Stimulated activated effector memory CD8-positive, alpha-beta T cell treated with anti-CD3 and anti-CD28 coated beads, Interleukin-12 subunit alpha, Interleukin-12 subunit beta, amount 100 ng/mL, for 72 hours (primary cell): ENCODE measurements at regions not wholly inside any gene's neighbourhood (a gene's known extent, or its start where the extent isn't known, plus 50 kb on each side); places are given as distances from the start of the nearest gene placed in this dataset.

Experiments used
- ATAC-seq: fragments of 150-1000 bp; cut with Tn5 transposase; 2 replicates; pipeline ENCODE4 v1.10.0; 2021
- DNase-seq, 2 donors: peaks; one replicate each; pipeline ENCODE4 v3.0.0; 2021 to 2022; ENCODE audit warnings: low spot score in 2 of 2
- H3K27ac Mint-ChIP-seq: one replicate; pipeline ENCODE4 v1.8.0; 2022; ENCODE audit warnings: mild to moderate bottlenecking, mixed read lengths
- H3K36me3 Mint-ChIP-seq: one replicate; pipeline ENCODE4 v1.8.0; 2022; ENCODE audit warnings: mild to moderate bottlenecking, mixed read lengths
- H3K4me1 Mint-ChIP-seq: one replicate; pipeline ENCODE4 v1.8.0; 2022; ENCODE audit warnings: mixed read lengths
- H3K4me3 Mint-ChIP-seq: one replicate; pipeline ENCODE4 v1.8.0; 2022; ENCODE audit warnings: mild to moderate bottlenecking, mixed read lengths
- H3K9me3 Mint-ChIP-seq: one replicate; pipeline ENCODE4 v1.8.0; 2022; ENCODE audit warnings: mixed read lengths

DNA sequence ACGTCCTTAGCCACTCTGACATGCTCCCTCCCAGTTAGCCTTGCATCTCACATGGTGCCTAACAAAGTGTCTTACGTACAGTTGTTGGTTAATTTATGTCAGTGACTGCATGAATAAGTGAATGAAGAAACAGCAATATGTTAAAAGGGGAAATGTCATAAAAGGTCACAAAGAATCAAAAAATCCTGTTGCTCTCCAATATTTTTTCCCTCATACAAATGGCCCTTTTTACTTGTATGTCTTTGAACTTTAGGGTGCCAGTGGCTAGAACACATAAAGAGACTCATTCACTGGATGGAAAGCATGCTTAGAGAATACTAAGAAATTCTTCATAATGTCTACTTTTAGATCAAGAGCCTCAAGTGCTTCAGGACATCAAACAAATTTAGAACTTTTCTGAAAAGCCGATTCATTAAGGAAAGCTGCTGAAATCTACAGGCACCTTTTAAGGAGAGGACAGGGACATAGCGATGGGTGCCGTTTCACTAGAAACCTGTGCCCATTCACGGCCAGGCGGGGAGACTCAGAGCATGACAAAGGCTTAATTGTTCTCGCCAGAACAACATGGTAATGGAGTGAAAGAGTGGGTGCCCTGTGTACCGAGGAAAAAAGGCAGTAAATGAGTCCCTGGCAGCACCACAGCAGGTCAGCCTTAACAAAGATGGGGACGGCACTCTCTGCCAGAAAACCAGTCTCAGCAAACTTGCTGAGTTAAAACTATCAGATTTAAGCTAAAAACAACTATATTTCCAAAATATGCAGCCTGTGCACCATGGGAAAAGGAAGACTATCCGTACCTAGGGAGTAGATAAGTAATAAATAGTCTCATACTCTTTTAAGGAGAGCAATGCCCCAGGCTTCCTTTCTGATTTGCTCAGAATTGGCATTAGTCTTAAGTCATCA is 71.6 kb upstream of the SPTBN1 start:
- Mint-ChIP-seq H3K4me3 (no peak overlapping the region), H3K27ac (no peak overlapping the region), H3K4me1 (no peaks in the 10 kb centered on the region), H3K36me3 (no peaks in the 10 kb centered on the region), H3K9me3 (no peaks in the 10 kb centered on the region)
- ATAC-seq (no peak), DNase-seq (no peak)

DNA sequence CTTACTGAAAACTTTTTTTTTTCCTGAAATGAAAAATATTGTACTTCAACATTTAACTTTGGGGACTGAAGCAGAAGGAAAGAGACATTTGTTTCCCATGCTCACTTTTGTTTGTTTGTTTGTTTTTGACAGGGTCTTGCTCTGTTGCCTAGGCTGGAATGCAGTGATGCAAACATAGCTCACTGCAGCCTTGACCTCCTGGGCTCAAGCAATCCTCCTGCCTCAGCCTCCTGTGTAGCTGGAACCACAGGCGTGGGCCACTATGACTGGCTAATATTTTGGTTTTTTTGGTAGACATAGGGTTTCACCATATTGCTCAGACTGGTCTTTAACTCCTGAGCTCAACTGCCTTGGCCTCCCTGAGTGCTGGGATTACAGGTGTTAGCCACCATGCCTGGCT is 70.9 kb upstream of the SPTBN1 start:
- DNase-seq (no peak), ATAC-seq (no peak)
- no peak overlapping the region for H3K27ac Mint-ChIP-seq
- H3K9me3 Mint-ChIP-seq: no peaks in the 10 kb centered on the region
- no peaks in the 10 kb centered on the region for H3K4me1 Mint-ChIP-seq
- H3K36me3 Mint-ChIP-seq: no peaks in the 10 kb centered on the region
- H3K4me3 Mint-ChIP-seq: no peak overlapping the region

DNA sequence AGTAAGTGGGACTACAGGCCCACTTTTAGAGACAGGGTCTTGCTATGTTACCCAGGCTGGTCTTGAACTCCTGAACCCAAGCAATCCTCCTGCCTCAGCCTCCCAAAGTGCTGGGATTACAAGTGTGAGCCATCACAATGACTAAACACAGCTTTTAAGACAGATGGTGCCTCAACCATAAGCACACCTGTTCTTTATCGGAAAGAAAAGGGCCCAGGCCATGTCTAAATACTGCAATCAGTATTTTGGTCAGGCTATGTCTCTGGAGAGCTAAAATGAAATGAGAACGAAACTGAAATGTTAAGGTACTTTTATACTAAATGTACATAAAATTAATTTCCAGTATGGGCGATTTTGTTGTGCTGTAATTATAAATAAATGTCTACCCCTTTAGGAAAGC is 69.5 kb upstream of the SPTBN1 start:
- DNase-seq (no peak), ATAC-seq (no peak)
- no peak overlapping the region for H3K4me3 Mint-ChIP-seq
- no peaks in the 10 kb centered on the region for H3K36me3 Mint-ChIP-seq
- H3K27ac Mint-ChIP-seq: no peak overlapping the region
- no peaks in the 10 kb centered on the region for H3K9me3 Mint-ChIP-seq
- H3K4me1 Mint-ChIP-seq: no peaks in the 10 kb centered on the region

DNA sequence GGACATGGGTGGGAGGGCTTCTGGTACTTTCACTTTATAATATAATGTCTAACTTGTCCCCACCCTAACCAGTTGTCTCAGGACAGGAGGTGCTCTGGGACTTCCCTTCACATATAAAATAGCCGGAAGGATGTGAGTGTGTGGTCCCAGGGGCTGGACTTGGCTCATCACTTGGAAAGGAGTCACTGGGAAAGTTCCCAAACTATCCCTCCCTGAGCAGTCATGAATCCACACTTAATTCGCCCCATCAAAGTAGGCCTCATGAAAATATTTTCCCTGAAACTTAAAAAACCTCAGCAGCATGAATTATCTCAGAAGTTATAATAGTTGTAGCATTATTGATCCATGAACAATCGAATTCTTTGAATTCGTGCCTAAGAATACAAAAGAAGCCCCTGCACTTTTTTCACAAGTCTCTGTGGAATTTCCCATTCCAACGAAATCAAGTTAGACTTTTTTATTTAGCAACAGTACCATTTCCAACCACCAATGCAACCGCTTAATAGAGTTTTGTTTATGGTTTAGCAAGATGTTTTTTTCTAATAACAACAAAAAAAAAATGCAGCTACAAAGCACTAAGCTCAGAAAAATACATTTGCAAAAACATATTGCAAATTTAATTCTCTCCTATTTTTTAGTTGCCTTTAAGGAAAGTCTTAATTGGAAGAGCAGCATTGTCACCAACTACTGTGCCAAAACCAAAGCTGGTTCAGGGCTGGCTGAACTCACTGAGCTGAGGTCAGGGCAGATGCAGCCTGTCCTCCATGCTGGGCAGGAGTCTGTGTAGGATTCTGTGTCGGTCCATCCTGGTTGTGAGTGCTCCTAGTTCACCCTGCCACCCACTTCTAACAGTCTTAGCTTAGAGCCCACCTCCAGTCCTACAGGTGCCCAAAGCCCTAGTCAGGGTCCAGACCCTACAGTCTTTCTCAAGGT is 68.8 kb upstream of the SPTBN1 start:
- no peak for DNase-seq
- Mint-ChIP-seq H3K36me3 (no peaks in the 10 kb centered on the region), H3K4me1 (no peaks in the 10 kb centered on the region), H3K9me3 (no peaks in the 10 kb centered on the region), H3K27ac (no peak overlapping the region), H3K4me3 (no peak overlapping the region)
- ATAC-seq: no peak

DNA sequence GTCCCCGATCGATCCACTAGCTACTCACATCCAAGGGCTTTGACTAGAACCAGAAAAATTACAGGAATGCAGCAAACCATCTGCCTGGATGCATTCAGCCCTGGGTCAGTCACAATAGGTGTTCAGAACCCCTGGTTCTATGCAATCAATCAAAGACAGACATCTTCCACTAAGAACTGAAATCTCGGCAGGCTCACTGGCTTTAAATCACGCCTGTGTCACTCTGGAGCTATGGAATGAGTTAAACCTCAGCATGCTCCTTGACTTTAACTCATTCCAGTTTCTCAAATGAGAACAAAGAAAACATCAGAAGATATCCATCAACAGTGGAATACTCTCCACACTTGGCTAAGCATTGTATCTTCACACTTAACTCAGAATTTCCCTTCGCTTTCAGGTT is 68.1 kb upstream of the SPTBN1 start:
- no peaks in the 10 kb centered on the region for H3K9me3 Mint-ChIP-seq
- H3K27ac Mint-ChIP-seq: no peak overlapping the region
- no peak for DNase-seq
- no peak for ATAC-seq
- H3K4me3 Mint-ChIP-seq: no peak overlapping the region
- H3K4me1 Mint-ChIP-seq: no peaks in the 10 kb centered on the region
- H3K36me3 Mint-ChIP-seq: no peaks in the 10 kb centered on the region

DNA sequence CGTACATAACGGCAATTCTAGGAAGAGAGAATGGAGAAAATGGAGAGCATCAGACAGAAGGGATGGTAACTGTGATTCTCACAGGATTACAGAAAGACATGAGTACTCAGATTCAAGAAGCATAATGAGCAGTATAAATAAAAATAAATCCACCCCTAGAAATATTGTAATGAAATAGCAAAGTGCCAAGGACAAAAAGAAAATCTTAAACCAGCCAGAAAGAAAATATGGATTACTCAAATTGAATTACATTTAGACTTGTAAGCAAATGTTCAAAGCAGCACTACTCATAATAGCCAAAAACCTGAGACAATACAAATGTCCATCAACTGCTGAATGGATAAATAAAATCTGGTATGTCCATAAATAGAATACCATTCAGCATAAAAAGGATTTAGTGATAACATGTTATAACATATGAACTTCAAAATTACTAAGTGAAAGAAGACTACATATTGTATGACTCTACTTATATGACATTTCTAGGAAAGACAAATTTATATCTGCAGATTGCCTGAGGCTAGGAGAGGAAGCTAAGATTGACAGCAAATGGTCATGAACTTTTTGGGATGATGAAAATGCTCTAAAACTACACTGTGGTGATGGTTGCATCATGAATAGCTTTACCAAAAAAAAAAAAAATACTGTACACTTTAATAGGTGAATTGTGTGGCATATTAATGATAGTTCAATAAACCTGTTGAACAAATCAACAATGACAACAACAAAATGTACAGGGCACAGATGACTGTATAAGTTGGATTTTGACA is 63.4 kb upstream of the SPTBN1 start:
- Mint-ChIP-seq H3K27ac (no peak overlapping the region), H3K4me3 (no peak overlapping the region), H3K9me3 (no peaks in the 10 kb centered on the region), H3K36me3 (no peaks in the 10 kb centered on the region), H3K4me1 (peaks cover 9% of the 10 kb centered on the region)
- ATAC-seq: no peak
- DNase-seq: no peak

DNA sequence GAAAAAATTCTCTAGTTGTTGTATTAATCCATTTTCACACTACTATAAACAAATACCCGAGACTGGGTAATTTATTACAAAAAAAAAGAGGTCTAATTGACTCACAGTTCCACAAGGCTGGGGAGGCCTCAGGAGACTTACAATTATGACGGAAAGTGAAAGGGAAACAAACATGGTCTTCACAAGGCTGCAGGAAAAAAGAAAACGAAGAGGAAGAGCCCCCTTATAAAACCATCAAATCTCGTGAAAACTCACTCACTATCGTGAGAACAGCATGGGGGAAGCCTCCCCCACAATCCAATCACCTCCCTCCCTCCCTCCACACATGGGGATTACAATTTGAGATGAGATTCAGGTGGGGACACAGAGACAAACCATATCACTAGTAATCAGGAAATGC is 61.7 kb upstream of the SPTBN1 start:
- Mint-ChIP-seq H3K4me1 (peaks cover 9% of the 10 kb centered on the region), H3K27ac (peak overlapping the region; percentile 72), H3K36me3 (no peaks in the 10 kb centered on the region), H3K4me3 (peak overlapping the region; percentile 33), H3K9me3 (no peaks in the 10 kb centered on the region)
- peak in 1 of 2 donors; percentile 51 for DNase-seq
- ATAC-seq: peak; percentile 81

DNA sequence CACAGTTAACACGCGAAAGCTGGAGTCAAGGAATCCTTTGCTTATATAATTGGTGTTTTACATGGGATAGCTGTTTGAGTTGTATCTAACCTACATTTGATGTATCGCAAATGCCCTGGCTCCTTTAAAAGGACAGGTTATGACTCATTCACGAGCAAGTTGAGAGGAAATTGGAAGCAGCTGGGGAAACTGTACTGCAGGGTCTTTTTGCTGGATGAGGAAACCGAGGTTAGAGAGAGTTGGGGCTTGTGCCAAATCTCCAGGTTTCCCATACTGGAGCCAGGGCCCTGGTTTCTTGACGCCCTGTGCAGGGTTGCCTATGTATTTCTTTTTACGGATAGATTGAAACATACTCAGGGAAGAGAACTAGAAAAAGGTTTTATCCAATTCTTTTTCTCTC is 60.0 kb upstream of the SPTBN1 start:
- no peak for DNase-seq
- H3K27ac Mint-ChIP-seq: no peak overlapping the region
- peaks cover 9% of the 10 kb centered on the region for H3K4me1 Mint-ChIP-seq
- H3K9me3 Mint-ChIP-seq: no peaks in the 10 kb centered on the region
- ATAC-seq: no peak
- H3K4me3 Mint-ChIP-seq: no peak overlapping the region
- no peaks in the 10 kb centered on the region for H3K36me3 Mint-ChIP-seq

DNA sequence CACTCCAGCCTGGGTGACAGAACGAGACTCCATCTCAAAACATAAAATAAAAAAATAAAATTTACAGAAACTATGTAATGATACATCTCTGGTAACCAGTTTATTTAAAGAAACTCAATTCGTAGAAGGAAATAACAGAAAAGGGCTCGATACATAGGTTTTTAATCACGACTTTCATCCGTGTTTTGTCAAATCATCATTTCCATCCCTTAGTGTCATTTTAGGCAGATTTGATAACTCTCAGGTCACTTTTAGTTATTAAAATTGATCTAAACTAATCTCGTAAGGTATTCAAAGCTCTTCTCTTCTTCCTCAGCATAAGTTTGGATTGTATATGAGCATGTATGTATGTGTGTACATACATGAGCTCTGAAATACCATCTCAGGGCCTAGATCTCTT is 59.3 kb upstream of the SPTBN1 start:
- no peak for DNase-seq
- no peak overlapping the region for H3K4me3 Mint-ChIP-seq
- H3K27ac Mint-ChIP-seq: no peak overlapping the region
- H3K4me1 Mint-ChIP-seq: peaks cover 9% of the 10 kb centered on the region
- no peaks in the 10 kb centered on the region for H3K9me3 Mint-ChIP-seq
- ATAC-seq: no peak
- no peaks in the 10 kb centered on the region for H3K36me3 Mint-ChIP-seq

DNA sequence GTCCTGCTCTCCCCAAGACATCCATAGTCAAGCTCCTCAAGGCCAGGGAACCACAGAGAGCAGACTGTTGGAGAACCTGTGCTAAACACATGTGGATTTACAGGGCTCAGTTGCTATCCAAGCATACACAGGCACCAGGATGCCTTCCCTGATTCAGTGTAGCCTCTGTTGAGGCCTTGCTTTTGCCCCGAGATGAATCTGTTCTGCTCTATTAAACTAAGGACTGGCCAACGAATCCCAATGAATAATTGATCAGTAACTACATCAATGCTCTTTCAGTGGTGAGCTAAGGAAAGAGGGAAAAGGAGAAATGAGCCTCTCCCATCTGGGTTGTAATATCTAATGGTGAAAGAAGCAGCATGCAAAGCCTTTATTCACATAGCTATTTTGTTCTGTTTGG is 58.7 kb upstream of the SPTBN1 start:
- peaks cover 9% of the 10 kb centered on the region for H3K4me1 Mint-ChIP-seq
- no peak overlapping the region for H3K27ac Mint-ChIP-seq
- DNase-seq (no peak), ATAC-seq (peak; percentile 8)
- no peak overlapping the region for H3K4me3 Mint-ChIP-seq
- no peaks in the 10 kb centered on the region for H3K36me3 Mint-ChIP-seq
- no peaks in the 10 kb centered on the region for H3K9me3 Mint-ChIP-seq

DNA sequence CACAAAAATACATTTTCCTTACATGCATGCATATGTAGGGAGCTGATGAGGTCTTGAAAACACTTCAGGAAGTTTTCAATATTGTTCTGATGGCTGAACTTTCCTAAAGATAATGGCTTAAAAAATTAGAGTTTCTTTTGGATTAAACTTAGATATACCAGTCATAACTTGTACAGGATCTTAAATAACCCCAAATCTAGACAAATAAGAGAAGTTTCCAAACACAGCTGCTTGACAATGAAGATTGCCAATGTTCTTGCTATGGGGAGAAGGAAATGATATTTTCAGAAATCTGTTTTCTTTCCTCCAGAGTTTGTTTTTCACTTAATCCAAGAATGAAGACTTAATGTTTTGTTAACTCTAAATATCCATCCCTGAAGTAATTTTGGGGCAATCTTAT is 54.6 kb upstream of the SPTBN1 start:
- Mint-ChIP-seq H3K4me1 (peaks cover 5% of the 10 kb centered on the region), H3K4me3 (no peak overlapping the region), H3K27ac (no peak overlapping the region), H3K9me3 (no peaks in the 10 kb centered on the region), H3K36me3 (no peaks in the 10 kb centered on the region)
- ATAC-seq: no peak
- DNase-seq: no peak

DNA sequence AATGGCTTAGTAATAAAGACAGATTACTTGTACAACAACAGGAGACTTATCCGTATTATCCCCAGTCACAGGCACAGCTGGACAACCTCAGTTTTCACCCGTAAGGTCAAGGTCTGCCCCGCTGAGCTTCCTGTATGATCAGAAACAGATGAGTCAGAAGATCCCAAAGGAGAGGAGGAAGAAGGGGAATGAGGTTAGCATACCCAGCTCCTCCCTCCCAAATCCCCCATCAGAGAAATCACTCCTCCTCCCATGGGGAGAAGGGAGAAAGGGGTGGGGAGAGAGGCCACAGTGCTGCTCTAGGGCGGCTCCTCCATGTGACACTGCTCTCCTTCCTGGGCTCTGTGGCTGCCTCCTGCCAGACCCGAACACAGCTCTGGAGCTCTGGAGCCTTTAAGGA is 53.8 kb upstream of the SPTBN1 start:
- H3K4me1 Mint-ChIP-seq: peaks cover 5% of the 10 kb centered on the region
- ATAC-seq (no peak), DNase-seq (no peak)
- H3K9me3 Mint-ChIP-seq: no peaks in the 10 kb centered on the region
- no peak overlapping the region for H3K4me3 Mint-ChIP-seq
- H3K27ac Mint-ChIP-seq: no peak overlapping the region
- H3K36me3 Mint-ChIP-seq: no peaks in the 10 kb centered on the region

DNA sequence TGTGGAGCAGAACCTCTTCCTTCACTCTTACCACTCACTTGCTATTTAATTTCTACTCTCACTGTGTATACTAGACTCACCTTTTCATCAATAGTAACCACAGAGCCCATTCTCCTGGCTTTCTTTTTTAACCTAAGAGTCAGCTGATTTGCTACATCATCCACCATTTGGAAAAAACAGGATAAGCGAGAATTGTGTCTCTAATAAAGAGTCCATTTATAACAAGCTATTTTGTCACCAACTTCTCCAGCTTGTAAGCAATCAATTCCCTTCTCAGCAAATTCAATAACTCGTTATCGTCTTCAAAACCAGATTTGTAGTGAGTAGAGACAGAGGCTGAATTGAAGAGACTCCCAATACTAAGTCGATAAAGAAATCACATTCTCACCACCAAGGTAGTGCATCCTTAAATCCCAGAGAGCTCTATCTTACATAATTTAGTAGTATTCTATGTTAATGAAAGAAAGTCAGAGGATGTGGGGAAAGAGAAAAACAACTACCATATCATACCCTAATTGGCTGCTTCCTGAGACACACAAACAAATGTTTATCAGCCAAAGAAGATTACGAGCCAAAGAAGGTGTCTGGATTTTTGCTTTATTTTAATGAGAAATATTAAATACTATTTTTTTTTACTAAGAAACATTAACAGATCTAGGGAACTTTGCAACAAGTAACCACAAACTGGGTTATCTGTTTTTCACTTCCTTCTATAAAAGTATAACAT is 52.5 kb upstream of the SPTBN1 start:
- H3K27ac Mint-ChIP-seq: no peak overlapping the region
- H3K36me3 Mint-ChIP-seq: no peaks in the 10 kb centered on the region
- no peaks in the 10 kb centered on the region for H3K9me3 Mint-ChIP-seq
- no peak overlapping the region for H3K4me3 Mint-ChIP-seq
- ATAC-seq: no peak
- DNase-seq: no peak
- H3K4me1 Mint-ChIP-seq: peaks cover 5% of the 10 kb centered on the region

DNA sequence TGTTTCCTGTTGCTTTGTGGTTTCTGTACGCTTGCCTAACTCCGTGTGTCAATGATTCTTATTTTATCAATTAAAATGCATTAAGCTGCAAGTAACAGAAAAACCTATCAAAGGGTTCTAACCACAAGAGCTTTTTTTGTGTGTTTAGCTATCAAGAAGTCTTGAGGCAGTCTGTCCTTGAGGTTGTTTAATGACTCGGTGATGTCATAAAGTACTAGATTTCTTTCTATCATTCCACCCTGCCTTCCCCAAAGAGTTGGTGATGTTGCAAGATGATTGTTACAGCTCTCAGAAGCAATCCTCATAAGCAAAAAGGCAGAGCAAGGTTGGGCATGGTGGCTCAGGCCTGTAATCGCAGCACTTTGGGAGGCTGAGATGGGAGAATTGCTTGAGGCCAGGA is 51.9 kb upstream of the SPTBN1 start:
- DNase-seq: no peak
- Mint-ChIP-seq H3K4me3 (no peak overlapping the region), H3K36me3 (no peaks in the 10 kb centered on the region), H3K9me3 (no peaks in the 10 kb centered on the region), H3K4me1 (peaks cover 5% of the 10 kb centered on the region), H3K27ac (no peak overlapping the region)
- no peak for ATAC-seq

DNA sequence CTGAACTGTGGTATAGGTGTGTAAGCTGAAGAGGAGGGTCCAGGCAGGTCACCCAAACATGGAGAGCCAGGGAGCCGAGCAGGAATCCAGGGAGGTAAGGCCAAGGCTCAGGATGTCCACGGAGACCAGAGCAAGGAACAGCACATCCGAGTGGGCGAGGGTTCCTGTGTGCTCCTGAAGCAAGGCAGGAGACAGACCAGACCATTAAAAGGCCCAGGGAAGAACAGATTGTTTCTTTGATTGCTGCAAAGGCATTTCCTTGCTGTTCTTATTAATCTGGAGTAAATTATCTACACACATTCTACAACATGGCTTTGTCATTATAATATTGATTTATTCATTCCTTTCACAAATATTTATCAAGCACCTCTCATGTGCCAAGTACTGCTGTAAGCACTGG is 50.1 kb upstream of the SPTBN1 start:
- no peak for ATAC-seq
- no peak overlapping the region for H3K27ac Mint-ChIP-seq

More for the DNA sequence above, 50.1 kb upstream of the SPTBN1 start:
- Mint-ChIP-seq H3K36me3 (no peaks in the 10 kb centered on the region), H3K4me1 (peaks cover 5% of the 10 kb centered on the region), H3K4me3 (no peak overlapping the region), H3K9me3 (no peaks in the 10 kb centered on the region)
- DNase-seq: no peak
